Psoas muscle (tissue), 7 donors: ENCODE measurements at regions not wholly inside any gene's neighbourhood (a gene's known extent, or its start where the extent isn't known, plus 50 kb on each side); places are given as distances from the start of the nearest gene placed in this dataset.
A peak's percentile ranks its signal among the peaks of the same experiment; 100 is the strongest.

Experiments
- ATAC-seq, 4 donors: fragments of 200-7000 bp; cut with Tn5 transposase; one replicate each; pipeline ENCODE4 v1.9.1; 2020; ENCODE audit warnings: moderate library complexity in 3 of 4, mild to moderate bottlenecking in 2 of 4
- DNase-seq, 2 donors: peaks; one replicate each; pipeline ENCODE4 v3.0.0-alpha.2; 2020
- H3K27ac ChIP-seq: fragments of 200-600 bp; one replicate; pipeline ENCODE4 v1.8.0; 2022
- H3K27me3 ChIP-seq, 3 donors: fragments of 200-600 bp in 1 of 3; one replicate each; pipeline versions ENCODE4 v1.6.1 to v1.8.0; 2013 to 2022; ENCODE audit warnings: low read length in 2 of 3, mild to moderate bottlenecking in 2 of 3, moderate library complexity in 1 of 3; ENCODE audit not compliant: insufficient read depth in 3 of 3
- H3K36me3 ChIP-seq, 2 donors: fragments of 200-600 bp in 1 of 2; one replicate each; pipeline versions ENCODE4 v1.6.1 to v1.8.0; 2013 to 2022; ENCODE audit warnings: low read depth in 1 of 2, mild to moderate bottlenecking in 1 of 2, moderate library complexity in 1 of 2; ENCODE audit not compliant: insufficient read depth in 1 of 2
- H3K4me1 ChIP-seq: fragments of 200-600 bp; one replicate; pipeline ENCODE4 v1.8.0; 2022
- H3K4me3 ChIP-seq: fragments of 200-600 bp; one replicate; pipeline ENCODE4 v1.8.0; 2022; ENCODE audit warnings: mild to moderate bottlenecking
- H3K9me3 ChIP-seq: fragments of 200-600 bp; one replicate; pipeline ENCODE4 v1.8.0; 2022
- WGBS, 3 donors: extraction: QIAGEN DNeasy Blood & Tissue Kit; methylation state at CpG; one replicate each; pipeline versions ENCODE4 v1.1.6 to v1.1.7; 2013; 5-methylcytosine and 5-hydroxymethylcytosine counted together
- intact Hi-C, 2 donors: fragments of 100-400 bp; cut with DNase I; formaldehyde crosslinking; loops; one replicate each; pipeline versions ENCODE4 v1.11.0 to v1.14.2; 2022
- TF ChIP-seq, protein P1 (sequence below): fragments of 200-600 bp; IDR thresholded peaks from one replicate; pipeline ENCODE4 v1.8.0; 2022; ENCODE audit warnings: antibody characterized with exemption
- donor health status: healthy with polysubstance abuse.
- donor health status: DM: no; HTN: no; CAD: no; lungs with moderate emphysema.
- donor health status: Bipolar disorder and iron deficiency.
- donor health status: healthy.
- donor health status: DM: yes; HTN: yes; CAD: no.
- donor health status: DM: no; HTN: no; CAD: no.
- donor health status: DM: yes; HTN: yes; CAD: no.

DNA sequence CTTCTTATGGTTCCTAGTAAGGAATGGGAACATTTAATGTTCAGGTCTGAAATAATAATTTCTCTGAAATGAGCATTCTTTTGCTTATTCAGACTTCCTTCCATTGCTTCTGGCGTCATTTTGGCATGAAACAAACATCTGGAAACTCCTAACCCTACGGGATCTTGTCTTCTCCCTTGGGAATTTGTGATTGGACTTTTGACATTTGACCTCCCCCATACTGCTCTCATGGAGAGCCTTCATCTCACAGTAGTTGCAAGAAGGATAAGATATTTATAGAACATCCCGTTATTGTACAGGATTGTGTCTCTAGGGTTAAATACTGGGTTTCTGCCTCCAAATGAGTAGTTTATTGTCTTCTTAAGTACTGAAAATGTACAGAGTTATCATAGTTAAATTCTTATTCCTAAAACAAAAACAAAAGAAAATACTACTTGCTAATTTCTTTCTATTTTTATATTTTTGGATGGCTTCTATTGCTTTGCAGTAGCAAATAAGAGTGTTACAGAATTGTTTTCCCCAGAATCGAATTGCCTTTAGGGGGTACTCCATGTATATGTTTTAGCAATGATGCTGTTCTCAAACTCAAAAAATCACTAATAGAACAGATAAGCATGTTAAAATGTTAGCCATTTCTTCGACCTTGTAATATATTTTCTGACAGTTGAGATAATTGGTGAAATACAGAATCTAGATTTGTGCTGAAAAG is 366.8 kb downstream of the DLEU7 start:
- intact Hi-C loops, result no loop called here
- no peaks in the 10 kb centered on the region for H3K4me1 ChIP-seq
- H3K27ac ChIP-seq, result no peak overlapping the region
- DNase-seq (no peak), ATAC-seq (no peak)
- H3K27me3 ChIP-seq, result no peaks in the 10 kb centered on the region
- 44 to 56% (median 54%) methylated on average over 5 of the region's 5 CpGs for WGBS, 3 donors
- TF ChIP-seq, protein P1, sequence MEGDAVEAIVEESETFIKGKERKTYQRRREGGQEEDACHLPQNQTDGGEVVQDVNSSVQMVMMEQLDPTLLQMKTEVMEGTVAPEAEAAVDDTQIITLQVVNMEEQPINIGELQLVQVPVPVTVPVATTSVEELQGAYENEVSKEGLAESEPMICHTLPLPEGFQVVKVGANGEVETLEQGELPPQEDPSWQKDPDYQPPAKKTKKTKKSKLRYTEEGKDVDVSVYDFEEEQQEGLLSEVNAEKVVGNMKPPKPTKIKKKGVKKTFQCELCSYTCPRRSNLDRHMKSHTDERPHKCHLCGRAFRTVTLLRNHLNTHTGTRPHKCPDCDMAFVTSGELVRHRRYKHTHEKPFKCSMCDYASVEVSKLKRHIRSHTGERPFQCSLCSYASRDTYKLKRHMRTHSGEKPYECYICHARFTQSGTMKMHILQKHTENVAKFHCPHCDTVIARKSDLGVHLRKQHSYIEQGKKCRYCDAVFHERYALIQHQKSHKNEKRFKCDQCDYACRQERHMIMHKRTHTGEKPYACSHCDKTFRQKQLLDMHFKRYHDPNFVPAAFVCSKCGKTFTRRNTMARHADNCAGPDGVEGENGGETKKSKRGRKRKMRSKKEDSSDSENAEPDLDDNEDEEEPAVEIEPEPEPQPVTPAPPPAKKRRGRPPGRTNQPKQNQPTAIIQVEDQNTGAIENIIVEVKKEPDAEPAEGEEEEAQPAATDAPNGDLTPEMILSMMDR, result no peak
- H3K9me3 ChIP-seq, result no peaks in the 10 kb centered on the region
- H3K4me3 ChIP-seq, result no peak overlapping the region
- H3K36me3 ChIP-seq, result no peaks in the 10 kb centered on the region

DNA sequence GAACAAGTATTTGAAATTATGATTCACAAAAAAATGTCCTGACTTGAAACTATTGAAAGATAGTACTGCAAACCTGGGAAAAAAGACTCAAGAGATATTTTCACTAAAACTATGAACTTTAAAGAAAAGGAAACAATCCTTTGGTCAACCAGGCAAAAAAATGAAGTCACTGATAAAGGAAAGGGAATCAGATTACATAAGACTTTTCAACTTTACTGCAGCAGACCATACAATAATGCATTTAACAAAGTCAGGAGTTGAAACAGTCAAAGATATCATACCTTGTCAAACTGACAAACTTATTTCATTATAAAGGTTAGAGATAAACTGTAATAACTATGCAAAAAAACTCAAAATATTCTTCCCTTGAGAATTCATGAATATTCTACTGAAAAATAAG is 361.6 kb downstream of the DLEU7 start:
- peaks cover 9% of the 10 kb centered on the region for H3K4me1 ChIP-seq
- intact Hi-C loops, result no loop called here
- no peaks in the 10 kb centered on the region for H3K9me3 ChIP-seq
- H3K4me3 ChIP-seq, result no peak overlapping the region
- ATAC-seq, result no peak
- H3K27ac ChIP-seq, result no peak overlapping the region
- TF ChIP-seq, protein P1, result no peak
- no peak for DNase-seq
- H3K36me3 ChIP-seq, result no peaks in the 10 kb centered on the region
- H3K27me3 ChIP-seq, result no peaks in the 10 kb centered on the region

DNA sequence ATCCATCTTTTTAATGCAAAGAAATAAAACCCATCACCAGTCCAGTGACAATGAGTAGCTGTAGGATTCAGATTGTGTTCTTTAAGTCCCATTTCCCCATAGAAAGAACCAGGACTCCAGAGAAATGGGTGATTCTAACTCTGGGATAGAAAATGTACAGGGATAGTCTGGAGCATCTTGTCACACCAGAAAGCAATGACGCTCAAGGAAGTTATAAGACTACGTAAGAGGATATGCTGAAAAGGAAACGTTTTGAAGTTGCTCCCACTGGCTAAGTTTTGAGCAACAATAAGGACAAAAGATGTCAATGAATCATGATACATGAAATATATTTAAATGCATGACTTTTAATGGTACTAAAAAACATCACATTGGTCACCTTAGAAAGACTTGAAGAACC is 360.1 kb downstream of the DLEU7 start:
- Histone ChIP-seq H3K27ac (no peak overlapping the region), H3K27me3 (no peaks in the 10 kb centered on the region), H3K4me1 (peaks cover 9% of the 10 kb centered on the region), H3K9me3 (no peaks in the 10 kb centered on the region), H3K36me3 (no peaks in the 10 kb centered on the region), H3K4me3 (no peak overlapping the region)
- DNase-seq (no peak), ATAC-seq (no peak)
- WGBS, 3 donors, result 62 to 67% (median 66%) methylated on average over 3 of the region's 3 CpGs
- intact Hi-C loops, result no loop called here
- TF ChIP-seq, protein P1, result no peak

DNA sequence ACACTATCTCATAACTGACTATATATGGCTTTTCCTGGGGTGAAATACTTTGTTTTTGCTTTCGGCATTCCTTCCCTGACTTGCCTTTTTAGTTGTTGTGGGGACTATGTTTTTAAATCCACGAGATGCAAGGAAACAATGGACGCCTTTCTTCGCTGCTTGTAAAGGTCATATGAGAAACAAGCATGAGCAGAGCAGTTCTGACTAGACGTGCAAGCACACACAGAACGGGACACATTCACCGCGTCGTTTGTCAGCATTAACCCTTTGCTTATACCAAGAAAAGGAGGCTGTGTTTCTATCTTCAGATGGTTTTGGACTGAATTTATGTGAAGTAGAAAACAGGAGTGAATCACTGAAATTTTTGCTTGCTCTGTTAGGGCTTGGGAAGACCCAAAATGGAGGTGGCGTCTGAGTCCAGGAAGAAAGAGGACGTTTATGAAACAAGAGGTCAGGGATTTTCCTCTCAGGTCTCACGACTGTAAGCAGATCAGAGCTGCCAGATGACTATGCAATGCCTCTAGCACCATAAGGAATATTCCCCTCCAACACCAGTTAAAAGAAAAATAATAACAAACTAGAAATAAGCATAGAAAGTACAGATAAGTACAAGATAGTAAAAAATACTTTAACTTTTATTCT is 358.9 kb downstream of the DLEU7 start:
- Histone ChIP-seq H3K4me1 (peaks cover 9% of the 10 kb centered on the region), H3K9me3 (no peaks in the 10 kb centered on the region), H3K27me3 (no peaks in the 10 kb centered on the region), H3K36me3 (no peaks in the 10 kb centered on the region), H3K27ac (no peak overlapping the region), H3K4me3 (no peak overlapping the region)
- TF ChIP-seq, protein P1, result no peak
- intact Hi-C loops, result no loop called here
- ATAC-seq (peak in 2 of 4 donors; percentile 29 to 31), DNase-seq (no peak)
- WGBS, 3 donors, result 49 to 70% (median 51%) methylated on average over 12 of the region's 12 CpGs
